Transverse colon (tissue), 4 donors: ENCODE measurements at regions not wholly inside any gene's neighbourhood (a gene's known extent, or its start where the extent isn't known, plus 50 kb on each side); places are given as distances from the start of the nearest gene placed in this dataset.

Source experiments
- CTCF ChIP-seq, 5 experiments: fragments of 200-600 bp in 3 of 5; fragments of 450-650 bp in 2 of 5; sonication (generic) in 3 of 5; IDR thresholded peaks; 1 replicate in 2 of 5; 2 replicates in 3 of 5; pipeline ENCODE4 v1.5.1; 2016 to 2017; ENCODE audit warnings: antibody characterized with exemption in 5 of 5, inconsistent platforms in 3 of 5, mild to moderate bottlenecking in 2 of 5, moderate library complexity in 1 of 5
- EP300 ChIP-seq: sonication (generic); formaldehyde crosslinking; IDR thresholded peaks from one replicate; pipeline ENCODE4 v1.6.1; 2017; ENCODE audit warnings: antibody characterized with exemption, low read depth
- POLR2A ChIP-seq: fragments of 450-650 bp; IDR thresholded peaks from one replicate; pipeline ENCODE4 v1.6.1; 2016; ENCODE audit warnings: antibody characterized with exemption, mild to moderate bottlenecking, moderate library complexity
- POLR2AphosphoS5 ChIP-seq, 3 donors: sonication (generic); formaldehyde crosslinking; IDR thresholded peaks; one replicate each; pipeline ENCODE4 v1.6.1; 2016; ENCODE audit warnings: antibody characterized with exemption in 3 of 3

- TF ChIP-seq CTCF (IDR thresholded peaks at IDR 0.05) (no peak), POLR2A (no peak), POLR2AphosphoS5 (IDR thresholded peaks at IDR 0.05) (no peak), EP300 (no peak)
Measured at GRCh38 chr10:35827783-35828182, 185.7 kb upstream of the FZD8 start.
